Activated T-helper 1 cell treated with anti-CD3 and anti-CD28 coated beads, Interleukin-2, amount 50 U/mL, for 16 hours (primary cell): ENCODE measurements at regions not wholly inside any gene's neighbourhood (a gene's known extent, or its start where the extent isn't known, plus 50 kb on each side); places are given as distances from the start of the nearest gene placed in this dataset.

Source experiments
- DNase-seq, 2 donors: peaks; one replicate each; pipeline ENCODE4 v3.0.0-alpha.2; 2020; ENCODE audit warnings: low read depth in 1 of 2, low spot score in 1 of 2

DNA sequence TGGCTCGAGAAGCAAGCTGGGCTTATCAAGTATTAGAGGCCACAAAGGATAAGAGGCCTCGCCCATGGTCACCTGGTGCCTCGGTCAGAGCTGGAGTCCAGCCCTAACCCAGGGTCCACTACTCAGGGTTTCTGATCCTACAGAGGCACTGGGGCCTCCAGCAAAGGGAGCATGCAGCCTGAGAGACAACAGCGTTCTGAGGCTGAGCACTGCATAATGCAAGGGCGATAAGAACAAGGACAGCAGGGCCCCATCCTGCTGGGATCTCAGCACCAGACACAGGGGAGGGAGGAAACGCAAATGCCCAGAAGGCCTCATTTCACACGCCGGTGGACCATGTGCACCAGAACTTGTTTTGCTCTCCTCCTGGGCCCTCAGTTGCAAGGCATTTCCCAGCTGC, 63.0 kb downstream of the C5orf15 start:
- DNase-seq, result no peak

DNA sequence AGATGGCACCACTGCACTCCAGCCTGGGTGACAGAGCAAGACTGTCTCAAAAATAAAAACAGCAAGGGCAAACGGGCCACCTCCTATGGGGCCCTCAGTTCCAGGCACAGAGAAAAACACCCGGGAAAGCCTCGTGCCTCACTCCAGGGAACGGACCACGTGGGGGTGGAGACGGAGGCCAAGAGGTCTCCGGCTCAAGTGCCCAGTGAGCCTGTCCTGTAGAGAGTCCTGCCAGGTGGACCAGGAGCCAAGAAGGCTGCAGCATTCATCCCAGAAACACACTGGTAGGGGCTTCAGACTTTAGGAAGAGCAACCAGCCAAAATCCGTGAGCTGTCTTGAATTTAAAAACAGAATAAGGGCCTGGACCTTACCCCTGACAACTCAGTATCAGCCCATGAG, 63.8 kb downstream of the C5orf15 start:
- no peak for DNase-seq

- DNase-seq, result no peak
Measured at GRCh38 chr5:133902511-133903118, 65.8 kb downstream of the C5orf15 start.

GRCh38 chr5:133900534-133901270, 67.7 kb downstream of the C5orf15 start:
- DNase-seq, result no peak

- no peak for DNase-seq
Measured at GRCh38 chr5:133899506-133899905, 68.9 kb downstream of the C5orf15 start.

GRCh38 chr5:133898440-133898839, 70.0 kb downstream of the C5orf15 start:
- DNase-seq, result no peak

GRCh38 chr5:133897431-133897830, 71.0 kb downstream of the C5orf15 start:
- no peak for DNase-seq

- no peak for DNase-seq
Measured at GRCh38 chr5:133896873-133897272, 71.6 kb downstream of the C5orf15 start.

- no peak for DNase-seq
Measured at GRCh38 chr5:133895979-133896845, 72.2 kb downstream of the C5orf15 start.

- no peak for DNase-seq
Measured at GRCh38 chr5:133894143-133894542, 74.3 kb downstream of the C5orf15 start.

- DNase-seq, result no peak
Measured at GRCh38 chr5:133892774-133893173, 75.7 kb downstream of the C5orf15 start.

DNA sequence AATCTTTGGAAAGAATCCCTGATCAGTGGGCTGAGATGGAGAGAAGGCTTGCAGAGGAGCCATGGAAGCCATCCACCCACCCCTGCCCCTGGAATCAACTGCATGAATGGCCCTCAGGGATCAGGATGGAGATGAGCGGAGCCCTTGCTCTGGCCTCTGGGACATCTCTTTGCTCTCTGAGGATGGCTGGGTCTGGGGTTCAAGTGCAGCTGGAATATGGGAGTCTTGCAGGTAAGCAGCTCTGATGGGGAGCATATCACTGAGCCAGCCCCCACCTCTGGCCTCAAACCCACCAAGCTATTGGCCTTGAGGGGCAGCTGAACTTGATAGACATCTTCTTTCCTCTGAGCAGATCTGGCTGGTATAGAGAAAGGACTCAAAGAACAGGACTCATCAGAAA, 76.1 kb downstream of the C5orf15 start:
- DNase-seq, result no peak

DNA sequence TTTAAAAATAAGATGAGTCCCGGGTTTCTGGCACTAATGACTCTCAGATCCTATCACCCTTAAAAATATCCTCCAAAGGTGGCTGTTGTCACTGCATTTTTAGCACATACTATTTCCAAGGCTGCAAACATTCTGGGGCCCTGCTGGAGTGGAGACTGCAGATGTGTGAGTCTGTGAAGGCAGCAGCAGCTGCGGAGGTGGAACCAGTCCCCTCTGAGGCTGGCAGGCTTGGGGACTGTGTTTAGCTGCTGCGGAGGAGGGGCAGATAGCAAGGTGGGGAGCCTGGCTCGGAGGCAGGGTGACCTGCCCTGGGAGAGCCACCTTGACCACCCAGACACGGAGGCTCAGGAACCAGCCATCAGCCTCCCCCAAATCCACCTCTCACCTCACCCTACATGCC, 77.0 kb downstream of the C5orf15 start:
- no peak for DNase-seq

DNA sequence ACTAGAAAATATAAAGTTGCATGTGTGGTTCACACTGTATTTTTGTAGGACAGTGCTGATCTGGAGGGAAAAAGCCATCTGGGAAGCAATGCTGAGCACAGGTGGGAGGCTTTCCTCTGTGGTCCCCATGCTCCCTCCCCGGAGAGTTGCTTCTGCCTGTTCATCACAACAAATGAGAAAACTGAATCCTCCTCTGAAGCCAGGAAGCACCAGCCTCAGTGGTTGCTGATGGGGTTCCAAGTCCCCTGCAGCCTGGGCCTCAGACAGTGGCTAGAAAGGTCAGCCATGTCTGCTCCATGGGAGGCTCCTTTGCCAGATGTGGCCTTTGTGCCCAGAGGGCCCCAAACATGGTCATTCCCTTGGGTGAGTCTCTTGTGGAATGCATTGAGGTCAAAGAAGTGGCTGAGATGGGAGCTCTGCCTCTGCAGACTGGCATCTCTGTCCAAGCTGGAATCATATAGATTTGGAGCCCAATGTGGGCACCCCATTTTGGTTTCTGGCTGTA, 77.6 kb downstream of the C5orf15 start:
- DNase-seq, result no peak

DNA sequence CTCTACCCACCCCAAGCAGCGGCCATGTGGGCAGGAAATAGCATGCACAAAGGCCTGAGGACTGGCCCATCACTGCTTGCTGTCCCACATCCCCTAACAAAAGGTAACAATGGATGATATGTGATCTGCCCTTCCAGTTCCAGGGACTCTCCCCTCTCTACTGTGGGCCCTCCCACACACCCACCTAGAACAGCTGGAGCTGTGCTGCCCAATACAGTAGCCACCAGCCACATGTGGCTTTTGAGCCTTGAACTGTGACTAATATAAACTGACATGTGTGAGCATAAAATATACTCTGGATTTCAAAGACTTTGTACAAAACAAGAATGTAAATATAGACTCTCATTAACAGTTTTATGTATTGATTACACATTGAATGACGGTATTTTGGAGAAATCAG, 78.1 kb downstream of the C5orf15 start:
- no peak for DNase-seq

- DNase-seq, result no peak
Measured at GRCh38 chr5:133889271-133889905, 79.0 kb downstream of the C5orf15 start.

DNA sequence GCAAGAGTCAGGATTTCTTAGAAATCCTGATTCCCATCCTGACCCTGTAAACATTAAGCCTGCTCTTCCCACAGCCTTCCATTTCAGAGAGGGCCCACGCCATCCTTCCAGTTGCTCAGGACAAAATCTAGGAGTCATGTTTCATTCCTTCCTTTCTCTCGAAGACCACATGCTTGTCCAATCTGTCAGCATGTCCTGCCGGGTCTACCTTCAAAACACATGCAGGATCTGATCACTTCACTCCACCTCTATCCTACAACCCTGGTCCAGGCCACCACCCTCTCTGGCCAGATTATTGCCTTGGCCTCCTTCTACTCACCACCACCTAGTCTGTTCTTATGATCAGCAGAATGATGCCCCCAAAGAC, 79.8 kb downstream of the C5orf15 start:
- DNase-seq, result no peak

DNA sequence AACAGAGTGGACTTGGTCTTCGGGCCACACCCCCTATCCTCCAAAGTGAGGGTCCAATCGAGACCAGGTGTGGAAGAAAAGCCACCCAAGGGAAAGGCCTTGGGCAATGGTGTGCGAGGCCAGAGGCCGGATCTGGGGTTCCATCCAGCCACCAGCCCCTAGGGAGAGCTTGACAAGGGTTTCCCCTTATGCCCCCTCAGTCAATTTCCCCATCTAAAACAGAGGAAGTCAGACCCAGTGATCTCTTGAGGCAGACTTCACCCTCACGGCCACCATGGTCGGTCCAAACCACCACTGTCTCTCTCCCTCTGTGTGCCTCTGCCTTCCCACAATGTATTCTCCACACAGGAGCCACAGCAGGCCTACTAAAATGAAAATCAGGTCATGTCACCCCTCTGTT, 82.9 kb downstream of the C5orf15 start:
- DNase-seq, result no peak

GRCh38 chr5:133884569-133885311, 83.7 kb downstream of the C5orf15 start:
- DNase-seq, result no peak

DNA sequence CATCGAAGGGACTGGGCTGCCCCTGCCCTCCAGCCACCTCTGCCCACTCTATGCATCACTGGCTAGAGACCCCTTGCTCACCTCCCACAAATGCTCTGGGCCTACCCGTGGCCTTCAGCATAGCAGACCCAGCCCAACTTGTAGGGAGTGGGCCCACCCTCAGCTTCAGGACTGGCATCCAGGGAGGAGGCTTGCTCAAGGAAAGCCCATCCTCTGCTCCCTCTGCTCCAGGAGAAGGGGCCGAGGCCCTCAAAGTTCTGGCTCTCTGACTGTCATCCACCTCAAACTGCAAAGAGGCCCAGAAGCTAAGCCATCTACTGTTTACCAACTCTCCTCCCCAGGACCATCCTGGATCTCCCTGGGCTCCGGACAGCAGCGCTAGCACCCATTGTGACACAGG, 84.5 kb downstream of the C5orf15 start:
- DNase-seq, result no peak

DNA sequence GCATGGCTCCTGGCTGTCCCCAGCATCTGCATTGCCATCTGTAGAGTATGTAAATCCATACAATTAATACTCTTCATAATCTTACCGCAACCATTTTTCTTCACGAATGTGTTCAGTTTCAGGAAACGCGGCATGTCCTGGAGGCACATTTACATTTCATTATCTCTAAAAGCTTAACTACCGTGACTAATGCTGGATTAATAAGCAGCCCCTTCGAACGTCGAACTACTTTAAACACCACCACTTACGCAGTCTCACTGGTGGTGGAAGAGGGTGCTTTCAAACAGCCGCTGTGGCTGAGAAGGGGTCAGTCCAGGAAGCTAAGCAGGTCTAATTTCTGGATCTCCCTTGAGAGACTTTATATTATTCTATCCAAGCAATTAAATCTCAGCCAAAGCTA, 85.6 kb downstream of the C5orf15 start:
- DNase-seq, result no peak
